Skeletal muscle tissue (tissue), 3 donors: ENCODE measurements at regions not wholly inside any gene's neighbourhood (a gene's known extent, or its start where the extent isn't known, plus 50 kb on each side); places are given as distances from the start of the nearest gene placed in this dataset.

Experiments used
- H3K27ac ChIP-seq: one replicate; pipeline ENCODE4 v1.7.0; 2013; ENCODE audit warnings: mild to moderate bottlenecking, low read depth, low read length, inconsistent platforms
- H3K27me3 ChIP-seq, 3 donors: one replicate each; pipeline ENCODE4 v1.7.0; 2013; ENCODE audit warnings: low read length in 3 of 3; ENCODE audit not compliant: control insufficient read depth in 3 of 3, insufficient read depth in 3 of 3
- H3K36me3 ChIP-seq, 3 donors: one replicate each; pipeline ENCODE4 v1.7.0; 2013; ENCODE audit warnings: low read length in 3 of 3; ENCODE audit not compliant: control insufficient read depth in 3 of 3, insufficient read depth in 3 of 3
- H3K4me1 ChIP-seq, 3 donors: one replicate each; pipeline ENCODE4 v1.7.0; 2013; ENCODE audit warnings: low read length in 3 of 3, mild to moderate bottlenecking in 3 of 3; ENCODE audit not compliant: control insufficient read depth in 3 of 3, insufficient read depth in 3 of 3
- H3K4me3 ChIP-seq, 3 donors: one replicate each; pipeline ENCODE4 v1.7.0; 2013; ENCODE audit warnings: low read length in 3 of 3
- H3K9ac ChIP-seq, 3 donors: one replicate each; pipeline ENCODE4 v1.7.0; 2013; ENCODE audit warnings: low read length in 3 of 3, mild to moderate bottlenecking in 3 of 3, moderate library complexity in 2 of 3, low read depth in 1 of 3
- H3K9me3 ChIP-seq, 3 donors: one replicate each; pipeline ENCODE4 v1.7.0; 2013; ENCODE audit warnings: low read length in 3 of 3; ENCODE audit not compliant: control insufficient read depth in 3 of 3
- donor health status: Osteomylitis.

DNA sequence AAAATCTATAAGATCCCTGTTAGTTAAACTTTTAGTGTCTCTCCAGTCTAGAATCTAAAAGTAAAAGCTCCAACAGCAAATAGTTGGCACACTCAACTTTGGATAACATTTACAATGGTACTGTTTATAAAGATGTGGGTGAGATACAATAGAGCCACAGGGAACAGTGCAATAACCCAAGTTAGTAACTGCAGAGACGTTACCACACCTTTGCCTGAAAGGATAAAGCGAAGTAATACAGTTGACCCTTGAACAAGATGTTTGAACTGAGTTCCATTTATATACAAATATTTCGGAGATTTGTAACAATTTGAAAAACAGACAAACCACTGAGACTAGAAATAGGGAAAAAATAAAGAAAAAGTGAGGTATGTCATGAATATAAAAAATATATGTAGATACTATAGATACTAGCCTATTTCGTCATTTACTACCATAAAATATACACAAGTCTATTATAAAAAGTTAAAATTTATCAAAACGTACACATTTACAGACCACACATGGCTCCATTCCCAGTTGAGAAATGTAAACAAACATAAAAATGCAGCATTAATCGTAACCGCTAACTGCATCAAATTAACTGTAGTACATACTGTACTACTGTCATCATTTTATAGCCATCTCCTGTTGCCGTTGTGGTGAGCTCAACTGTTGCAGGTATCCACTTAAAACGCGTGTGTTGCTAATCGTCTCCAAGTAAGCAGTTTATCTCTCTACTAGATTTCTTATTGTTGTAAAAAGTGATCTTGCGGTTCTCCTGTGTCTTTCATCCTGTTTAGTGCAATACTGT, 56.5 kb upstream of the HIF1A start:
- H3K4me1 ChIP-seq = peaks cover 6 to 9% (median 8%) of the 10 kb centered on the region in 3 donors
- no peak overlapping the region for H3K9ac ChIP-seq
- H3K27me3 ChIP-seq = no peaks in the 10 kb centered on the region
- H3K27ac ChIP-seq = no peak overlapping the region
- no peaks in the 10 kb centered on the region for H3K9me3 ChIP-seq
- no peaks in the 10 kb centered on the region for H3K36me3 ChIP-seq
- H3K4me3 ChIP-seq = no peak overlapping the region

DNA sequence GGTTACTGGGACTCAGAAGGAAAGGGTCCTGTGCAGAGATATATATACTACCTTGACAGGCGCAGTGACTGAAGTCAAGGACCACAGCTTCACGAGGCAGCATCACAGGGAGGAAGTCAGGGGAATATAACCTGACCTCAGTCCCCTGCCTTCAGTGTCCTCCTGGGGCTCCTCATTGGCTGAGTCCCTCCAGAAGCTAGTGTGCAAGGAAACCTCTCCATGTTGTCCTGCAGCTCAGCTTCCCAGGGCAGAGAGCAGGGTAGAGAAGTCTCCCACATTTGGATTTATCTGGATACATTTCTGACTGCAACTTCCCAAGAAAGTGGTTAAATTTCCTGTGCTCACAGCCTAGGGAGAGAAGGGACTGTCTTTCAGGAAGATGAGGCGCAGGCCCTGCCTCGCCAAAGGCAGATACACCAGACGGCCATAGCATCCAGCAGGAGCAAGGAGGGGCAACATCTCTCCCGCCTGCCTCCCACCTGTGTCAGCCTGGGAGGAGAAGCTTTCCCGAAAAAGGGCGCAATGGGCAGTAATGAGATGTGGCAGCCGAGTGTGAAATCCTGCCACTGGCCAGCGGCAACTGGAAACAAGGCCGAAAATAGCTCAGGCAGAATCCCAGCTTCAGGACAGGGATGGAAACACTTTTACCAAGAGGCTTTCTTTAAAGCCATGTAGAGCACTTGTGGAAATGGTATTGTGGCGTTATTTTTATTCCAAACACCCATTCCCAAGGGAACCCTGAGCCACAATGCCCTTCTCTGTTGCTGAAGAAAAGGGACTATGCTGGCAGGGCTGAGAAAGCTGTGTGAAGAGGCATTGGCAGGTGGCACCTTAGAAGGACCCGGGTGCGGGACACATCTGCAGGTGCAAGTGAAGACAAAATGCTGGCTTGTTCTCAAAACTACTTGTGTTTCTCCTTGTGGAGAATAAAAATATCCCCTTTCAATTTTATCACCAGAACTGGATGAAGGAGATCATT, 54.9 kb upstream of the HIF1A start:
- no peaks in the 10 kb centered on the region for H3K36me3 ChIP-seq
- peaks cover 6 to 9% (median 8%) of the 10 kb centered on the region in 3 donors for H3K4me1 ChIP-seq
- H3K27ac ChIP-seq = no peak overlapping the region
- peak overlapping the region in 1 of 3 donors; percentile 25 for H3K9ac ChIP-seq
- no peaks in the 10 kb centered on the region for H3K27me3 ChIP-seq
- no peaks in the 10 kb centered on the region for H3K9me3 ChIP-seq
- peak overlapping the region in 1 of 3 donors; percentile 41 for H3K4me3 ChIP-seq

DNA sequence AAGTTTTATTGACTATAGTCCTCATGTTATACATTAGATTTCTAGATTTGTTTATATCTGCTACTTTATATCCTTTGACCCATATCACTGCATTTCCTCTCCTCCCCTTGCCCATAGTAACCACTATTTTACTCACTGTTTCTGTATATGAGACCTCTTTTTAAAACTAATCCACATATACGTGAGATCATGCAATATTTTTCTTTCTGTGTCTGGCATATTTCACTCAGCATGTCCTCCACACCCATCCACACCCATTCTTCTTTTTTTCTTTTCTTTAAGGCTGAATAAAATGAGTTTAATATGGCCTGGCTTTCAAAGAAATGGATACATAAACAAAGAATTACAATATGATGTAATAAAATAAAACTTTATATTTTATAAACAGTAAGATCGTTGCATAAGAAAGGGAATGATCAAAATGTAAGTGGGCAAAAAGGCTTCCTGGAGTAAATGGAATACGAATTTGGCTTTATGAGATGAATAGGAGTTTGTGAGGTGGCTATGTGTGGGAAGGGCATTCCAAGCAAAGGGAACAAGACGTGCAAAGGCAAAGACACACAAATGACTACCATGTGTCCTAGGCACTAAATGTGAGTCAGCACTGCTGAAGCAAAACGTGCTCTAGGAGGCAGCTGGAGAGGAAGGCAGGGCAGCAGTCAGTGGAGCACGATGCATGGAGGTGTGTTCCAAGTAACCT, 53.2 kb upstream of the HIF1A start:
- Histone ChIP-seq H3K4me1 (peaks cover 6 to 9% (median 8%) of the 10 kb centered on the region in 3 donors), H3K9me3 (no peaks in the 10 kb centered on the region), H3K4me3 (no peak overlapping the region), H3K9ac (no peak overlapping the region), H3K36me3 (no peaks in the 10 kb centered on the region), H3K27ac (no peak overlapping the region), H3K27me3 (no peaks in the 10 kb centered on the region)

DNA sequence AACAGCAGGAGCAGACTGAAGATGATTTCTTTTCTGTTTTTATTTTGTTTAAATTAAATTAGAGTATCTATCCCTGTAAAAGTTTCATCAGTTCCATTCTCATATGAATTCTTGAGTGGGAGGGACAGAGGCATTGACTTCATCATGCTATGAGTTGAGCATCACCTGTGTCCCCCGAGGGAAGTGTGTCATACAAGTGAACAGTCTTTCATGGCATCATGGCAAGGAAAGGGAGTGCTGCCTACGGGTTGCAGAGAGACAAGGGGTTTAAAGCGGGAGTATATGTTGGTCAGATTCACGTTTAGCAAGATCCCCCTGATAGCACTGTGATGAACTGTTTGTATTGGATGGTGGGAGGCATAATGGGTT, 52.7 kb upstream of the HIF1A start:
- H3K27ac ChIP-seq = no peak overlapping the region
- H3K27me3 ChIP-seq = no peaks in the 10 kb centered on the region
- peaks cover 6 to 9% (median 8%) of the 10 kb centered on the region in 3 donors for H3K4me1 ChIP-seq
- H3K36me3 ChIP-seq = no peaks in the 10 kb centered on the region
- no peaks in the 10 kb centered on the region for H3K9me3 ChIP-seq
- H3K4me3 ChIP-seq = no peak overlapping the region
- no peak overlapping the region for H3K9ac ChIP-seq

DNA sequence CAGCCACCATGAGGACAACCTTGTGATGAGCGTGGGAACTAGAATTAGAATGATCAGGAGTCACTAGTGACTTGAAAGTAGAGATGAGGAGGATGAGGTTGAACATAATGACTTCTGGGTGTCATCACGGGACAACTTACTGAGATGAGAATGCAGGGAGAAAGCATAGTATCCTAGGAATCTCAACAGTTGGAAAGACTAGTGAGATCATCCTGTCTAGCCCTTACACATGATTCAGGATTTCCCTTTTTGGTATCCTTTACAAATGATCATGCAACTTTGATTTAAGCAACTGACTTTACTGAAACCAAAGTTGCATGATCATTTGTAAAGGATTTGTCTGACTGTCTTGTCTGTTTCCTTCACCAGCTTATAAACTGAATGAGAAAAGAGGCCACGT, 51.8 kb upstream of the HIF1A start:
- Histone ChIP-seq H3K4me3 (no peak overlapping the region), H3K9ac (no peak overlapping the region), H3K36me3 (no peaks in the 10 kb centered on the region), H3K9me3 (no peaks in the 10 kb centered on the region), H3K27ac (no peak overlapping the region), H3K4me1 (peaks cover 6 to 9% (median 8%) of the 10 kb centered on the region in 3 donors), H3K27me3 (no peaks in the 10 kb centered on the region)

DNA sequence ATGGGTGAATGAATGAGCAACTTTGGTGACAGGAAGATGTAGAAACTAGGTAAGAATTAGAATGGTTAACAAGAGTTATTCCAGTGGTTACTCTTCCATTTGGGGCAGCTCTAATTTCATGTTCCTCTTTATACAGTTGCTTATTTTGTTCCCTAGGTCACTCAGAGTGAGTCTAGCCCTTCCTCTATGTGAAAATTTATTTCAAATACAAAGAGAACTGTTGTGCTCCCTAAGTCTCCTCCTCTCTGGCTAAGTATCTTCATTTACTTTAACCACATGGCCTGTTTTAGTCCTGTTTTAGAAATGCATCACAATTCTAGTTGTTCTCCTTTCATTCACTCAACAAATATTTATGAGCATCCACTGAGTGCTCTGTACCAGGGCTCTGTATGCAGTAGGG, 51.1 kb upstream of the HIF1A start:
- Histone ChIP-seq H3K4me3 (no peak overlapping the region), H3K36me3 (no peaks in the 10 kb centered on the region), H3K9me3 (no peaks in the 10 kb centered on the region), H3K4me1 (peaks cover 6 to 9% (median 8%) of the 10 kb centered on the region in 3 donors), H3K9ac (no peak overlapping the region), H3K27ac (no peak overlapping the region), H3K27me3 (no peaks in the 10 kb centered on the region)

DNA sequence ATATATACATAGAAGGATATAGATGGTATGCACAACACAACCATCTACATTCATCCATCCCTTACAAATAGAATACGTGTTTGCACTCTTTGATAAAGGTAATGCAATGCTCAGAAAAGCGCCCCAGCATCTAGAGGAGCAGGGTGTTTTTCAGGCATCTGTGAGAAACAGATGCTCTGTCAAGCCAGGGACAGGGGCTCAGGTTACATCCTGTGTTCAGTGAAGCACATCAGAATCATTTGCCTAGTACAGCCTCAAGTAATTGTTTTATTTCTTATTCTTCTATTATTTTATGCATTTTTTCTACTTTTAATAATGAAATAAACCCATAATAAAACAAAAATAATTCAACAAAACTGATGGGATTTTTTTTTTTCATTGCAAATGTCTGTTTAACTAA, 50.5 kb upstream of the HIF1A start:
- Histone ChIP-seq H3K27ac (no peak overlapping the region), H3K27me3 (no peaks in the 10 kb centered on the region), H3K9me3 (no peaks in the 10 kb centered on the region), H3K36me3 (no peaks in the 10 kb centered on the region), H3K9ac (no peak overlapping the region), H3K4me1 (peaks cover 6 to 9% (median 8%) of the 10 kb centered on the region in 3 donors), H3K4me3 (no peak overlapping the region)

DNA sequence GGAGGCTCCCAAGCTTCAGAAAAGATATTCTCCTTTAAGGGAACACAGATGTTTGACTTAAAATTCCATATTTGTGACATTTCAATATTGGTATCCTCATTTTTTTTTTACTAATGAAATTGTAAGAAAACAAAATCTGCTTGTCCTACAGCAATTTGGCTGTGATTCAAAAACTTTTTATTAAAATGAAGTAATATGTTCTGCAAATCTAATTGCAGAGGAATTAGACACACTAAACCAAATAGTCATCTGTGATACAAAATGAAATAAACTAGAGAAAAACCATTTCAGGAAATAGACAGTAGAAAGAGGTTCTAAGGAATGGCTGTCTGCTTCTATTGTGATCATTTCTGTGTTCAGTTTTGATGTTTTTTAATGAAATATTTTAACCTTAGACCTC, 50.1 kb upstream of the HIF1A start:
- H3K4me1 ChIP-seq = peaks cover 6 to 7% (median 6%) of the 10 kb centered on the region in 3 donors
- no peak overlapping the region for H3K9ac ChIP-seq
- no peak overlapping the region for H3K27ac ChIP-seq
- no peaks in the 10 kb centered on the region for H3K27me3 ChIP-seq
- H3K4me3 ChIP-seq = no peak overlapping the region
- H3K36me3 ChIP-seq = no peaks in the 10 kb centered on the region
- H3K9me3 ChIP-seq = no peaks in the 10 kb centered on the region
